ENCODE measurements at regions not wholly inside any gene's neighbourhood (a gene's known extent, or its start where the extent isn't known, plus 50 kb on each side); places are given as distances from the start of the nearest gene placed in this dataset.

- H3K36me3 ChIP-seq (ENCODE audit: control insufficient read depth in 4 of 4, insufficient read depth in 3 of 4, low read depth in 1 of 4, low read length in 3 of 4): no peaks in the 10 kb centered on the region
- no peak overlapping the region for H3K4me3 ChIP-seq (ENCODE audit: low read depth in 1 of 3, low read length in 3 of 3)
- TF ChIP-seq YY1 (IDR thresholded peaks at IDR 0.05): no peak
- TF ChIP-seq HNF4A (conservative IDR thresholded peaks at IDR 0.05): no peak
- TF ChIP-seq HNF4G (IDR thresholded peaks at IDR 0.05): no peak
- TF ChIP-seq MAX (IDR thresholded peaks at IDR 0.05): no peak
- TF ChIP-seq TAF1 (conservative IDR thresholded peaks at IDR 0.05): no peak
- no peak for TF ChIP-seq REST (IDR thresholded peaks at IDR 0.05)
- no peak for TF ChIP-seq EGR1 (IDR thresholded peaks at IDR 0.05; ENCODE audit: low read depth in 2 of 2)
- no peak for TF ChIP-seq ZBTB33 (IDR thresholded peaks at IDR 0.05)
- no peak for TF ChIP-seq CTCF (IDR thresholded peaks at IDR 0.05; ENCODE audit: low read depth, low read length, missing input control)
- TF ChIP-seq SP1 (IDR thresholded peaks at IDR 0.05): no peak
- no peak for TF ChIP-seq RAD21 (IDR thresholded peaks at IDR 0.05)
- no peak for TF ChIP-seq GABPA (IDR thresholded peaks at IDR 0.05 in 1 of 2, conservative IDR thresholded peaks at IDR 0.05 in 1 of 2)
- no peak for TF ChIP-seq FOXA2 (IDR thresholded peaks at IDR 0.05)
- no peak for TF ChIP-seq FOXA1 (IDR thresholded peaks at IDR 0.05)
- TF ChIP-seq ATF3 (IDR thresholded peaks at IDR 0.05): no peak
- TF ChIP-seq JUND (IDR thresholded peaks at IDR 0.05): no peak
- TF ChIP-seq RXRA (IDR thresholded peaks at IDR 0.05): no peak
- no peak for TF ChIP-seq NR2F2 (IDR thresholded peaks at IDR 0.05)
- 89% methylated on average over 13 of the region's 13 CpGs for WGBS
- H3K9ac ChIP-seq (ENCODE audit: low read depth in 1 of 2, low read length in 2 of 2): no peak overlapping the region
- H3K27ac ChIP-seq (ENCODE audit: low read depth in 1 of 2, low read length in 2 of 2): no peak overlapping the region
- no peaks in the 10 kb centered on the region for H3K9me3 ChIP-seq (ENCODE audit: control insufficient read depth in 4 of 4, low read length in 3 of 4)
- no peak for DNase-seq (ENCODE audit: low spot score)
- no peaks in the 10 kb centered on the region for H3K4me1 ChIP-seq (ENCODE audit: control insufficient read depth in 4 of 4, insufficient read depth in 4 of 4, low read length in 3 of 4)
- no peaks in the 10 kb centered on the region for H3K27me3 ChIP-seq (ENCODE audit: control insufficient read depth in 4 of 4, insufficient read depth in 4 of 4, low read length in 3 of 4)
Observed at GRCh38 chr22:20650294-20651207, 123.4 kb upstream of the SERPIND1 start.
